PC-3 (cell line): ENCODE measurements at regions not wholly inside any gene's neighbourhood (a gene's known extent, or its start where the extent isn't known, plus 50 kb on each side); places are given as distances from the start of the nearest gene placed in this dataset.

ENCODE experiments used
- EZH2 ChIP-seq: fragments of 300-600 bp; sonication (generic); IDR thresholded peaks from one replicate; pipeline ENCODE4 v1.6.1; 2017; ENCODE audit warnings: antibody characterized with exemption, mild to moderate bottlenecking, low read length; ENCODE audit not compliant: unreplicated experiment
- TF ChIP-seq, protein P1 (sequence below): fragments of 300-600 bp; sonication (generic); conservative IDR thresholded peaks from 2 replicates; pipeline ENCODE4 v1.5.1; 2017; ENCODE audit warnings: antibody characterized with exemption, low read depth, mild to moderate bottlenecking, low read length

DNA sequence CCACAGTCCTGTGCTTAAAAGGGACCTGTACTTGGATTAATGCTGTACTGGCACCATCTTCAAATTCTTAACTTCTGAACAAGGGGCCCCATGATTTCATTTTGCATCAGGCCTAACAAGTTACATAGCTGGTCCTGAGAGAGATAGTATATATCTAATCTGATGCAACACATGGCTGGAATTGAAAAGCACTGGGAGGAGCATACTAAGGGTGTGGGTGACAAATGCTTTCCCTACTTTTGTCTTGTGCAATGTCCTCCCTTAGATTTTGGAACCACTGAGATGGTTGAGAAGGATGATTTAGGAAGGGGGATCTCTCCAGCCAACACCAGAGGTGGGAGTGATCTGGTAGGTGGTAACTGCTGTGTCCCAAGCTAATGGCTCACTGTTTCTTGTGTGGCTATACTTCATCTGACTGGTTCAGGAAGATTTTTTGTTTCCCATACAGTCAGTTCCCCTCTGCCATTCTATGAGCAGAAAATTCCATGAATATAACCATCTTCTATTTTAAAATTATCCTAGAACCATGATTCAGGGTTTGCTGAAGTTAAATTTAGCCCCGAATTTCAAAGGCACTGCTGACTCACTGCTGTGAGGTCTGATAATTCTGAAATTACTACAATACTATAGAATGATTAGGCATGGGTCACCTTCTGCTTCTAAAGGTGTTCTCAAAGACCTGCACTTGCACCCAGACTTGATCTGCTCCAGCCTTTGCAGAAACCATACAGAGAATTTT lies 108.3 kb upstream of the NCKAP5 start:
- TF ChIP-seq, protein P1, sequence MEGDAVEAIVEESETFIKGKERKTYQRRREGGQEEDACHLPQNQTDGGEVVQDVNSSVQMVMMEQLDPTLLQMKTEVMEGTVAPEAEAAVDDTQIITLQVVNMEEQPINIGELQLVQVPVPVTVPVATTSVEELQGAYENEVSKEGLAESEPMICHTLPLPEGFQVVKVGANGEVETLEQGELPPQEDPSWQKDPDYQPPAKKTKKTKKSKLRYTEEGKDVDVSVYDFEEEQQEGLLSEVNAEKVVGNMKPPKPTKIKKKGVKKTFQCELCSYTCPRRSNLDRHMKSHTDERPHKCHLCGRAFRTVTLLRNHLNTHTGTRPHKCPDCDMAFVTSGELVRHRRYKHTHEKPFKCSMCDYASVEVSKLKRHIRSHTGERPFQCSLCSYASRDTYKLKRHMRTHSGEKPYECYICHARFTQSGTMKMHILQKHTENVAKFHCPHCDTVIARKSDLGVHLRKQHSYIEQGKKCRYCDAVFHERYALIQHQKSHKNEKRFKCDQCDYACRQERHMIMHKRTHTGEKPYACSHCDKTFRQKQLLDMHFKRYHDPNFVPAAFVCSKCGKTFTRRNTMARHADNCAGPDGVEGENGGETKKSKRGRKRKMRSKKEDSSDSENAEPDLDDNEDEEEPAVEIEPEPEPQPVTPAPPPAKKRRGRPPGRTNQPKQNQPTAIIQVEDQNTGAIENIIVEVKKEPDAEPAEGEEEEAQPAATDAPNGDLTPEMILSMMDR: no peak
- TF ChIP-seq EZH2: no peak
